ENCODE measurements at regions not wholly inside any gene's neighbourhood (a gene's known extent, or its start where the extent isn't known, plus 50 kb on each side); places are given as distances from the start of the nearest gene placed in this dataset.

DNA sequence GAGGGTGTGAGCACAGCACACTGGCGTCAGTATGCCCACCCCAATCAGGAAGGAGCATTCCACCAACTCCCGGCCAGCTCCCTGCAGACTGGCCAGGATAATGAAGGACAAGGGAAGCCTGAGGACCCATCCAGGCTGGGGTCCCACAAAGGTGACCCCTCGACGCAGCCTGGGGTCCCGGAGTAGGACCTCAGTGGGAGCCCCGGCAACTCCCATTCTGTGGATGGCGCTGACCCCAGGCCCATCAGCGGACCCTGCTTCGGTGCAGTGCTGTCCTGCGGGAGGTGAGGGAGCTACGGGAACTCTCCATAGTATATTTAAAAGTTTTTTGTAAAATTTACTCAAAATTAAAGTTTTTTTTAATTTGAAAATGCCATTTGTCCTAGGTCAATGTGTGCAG lies 137.7 kb upstream of the NKX1-1 start:
- Histone ChIP-seq H2AFZ (ENCODE audit: low read length) (no peak overlapping the region), H3K36me3 (ENCODE audit: insufficient read depth, low read length) (no peaks in the 10 kb centered on the region)

DNA sequence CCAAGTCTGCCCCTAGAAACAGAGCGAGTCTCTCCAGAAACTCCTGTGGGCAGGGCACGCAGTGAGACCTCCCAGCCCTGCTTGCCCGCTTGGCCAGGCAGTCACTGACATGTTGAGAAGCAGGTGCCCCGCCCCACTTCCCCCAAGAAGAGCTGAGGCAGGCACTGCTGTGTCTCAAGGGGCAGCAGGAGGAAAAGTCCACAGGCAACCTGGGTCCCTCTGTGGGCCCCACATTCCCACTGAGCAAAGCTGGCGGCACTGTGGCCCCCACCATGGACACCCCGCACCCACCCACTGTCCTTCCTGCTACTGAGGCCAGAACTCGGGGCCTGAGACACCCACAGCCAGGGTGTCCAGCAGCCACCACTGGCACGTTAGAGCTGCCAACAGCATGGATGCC lies 137.3 kb upstream of the NKX1-1 start:
- Histone ChIP-seq H3F3A (ENCODE audit: insufficient read depth, low read length) (no peaks in the 10 kb centered on the region), H3K27me3 (ENCODE audit: insufficient read depth, low read length) (no peaks in the 10 kb centered on the region)

More for the DNA sequence above, 137.7 kb upstream of the NKX1-1 start:
- Histone ChIP-seq H3K4me1 (ENCODE audit: insufficient read depth, low read length, severe bottlenecking) (no peaks in the 10 kb centered on the region), H3K4me2 (ENCODE audit: low read length) (no peak overlapping the region), H3K9me2 (ENCODE audit: low read depth, low read length) (no peaks in the 10 kb centered on the region), H4K20me1 (ENCODE audit: insufficient read depth, low read length) (no peaks in the 10 kb centered on the region), H3K4me3 (ENCODE audit: low read depth, low read length, poor library complexity, severe bottlenecking) (no peak overlapping the region), H3K79me2 (ENCODE audit: insufficient read depth, low read length) (no peaks in the 10 kb centered on the region), H3K9ac (ENCODE audit: low read length) (no peak overlapping the region), H3K27ac (ENCODE audit: low read depth, low read length, poor library complexity, severe bottlenecking) (no peak overlapping the region), H3K9me3 (ENCODE audit: low read length) (no peaks in the 10 kb centered on the region), H3F3A (ENCODE audit: insufficient read depth, low read length) (no peaks in the 10 kb centered on the region), H3K27me3 (ENCODE audit: insufficient read depth, low read length) (no peaks in the 10 kb centered on the region)
- no peak for TF ChIP-seq EZH2 (IDR thresholded peaks at IDR 0.05; ENCODE audit: borderline replicate concordance, low read length)
- TF ChIP-seq, protein P1, sequence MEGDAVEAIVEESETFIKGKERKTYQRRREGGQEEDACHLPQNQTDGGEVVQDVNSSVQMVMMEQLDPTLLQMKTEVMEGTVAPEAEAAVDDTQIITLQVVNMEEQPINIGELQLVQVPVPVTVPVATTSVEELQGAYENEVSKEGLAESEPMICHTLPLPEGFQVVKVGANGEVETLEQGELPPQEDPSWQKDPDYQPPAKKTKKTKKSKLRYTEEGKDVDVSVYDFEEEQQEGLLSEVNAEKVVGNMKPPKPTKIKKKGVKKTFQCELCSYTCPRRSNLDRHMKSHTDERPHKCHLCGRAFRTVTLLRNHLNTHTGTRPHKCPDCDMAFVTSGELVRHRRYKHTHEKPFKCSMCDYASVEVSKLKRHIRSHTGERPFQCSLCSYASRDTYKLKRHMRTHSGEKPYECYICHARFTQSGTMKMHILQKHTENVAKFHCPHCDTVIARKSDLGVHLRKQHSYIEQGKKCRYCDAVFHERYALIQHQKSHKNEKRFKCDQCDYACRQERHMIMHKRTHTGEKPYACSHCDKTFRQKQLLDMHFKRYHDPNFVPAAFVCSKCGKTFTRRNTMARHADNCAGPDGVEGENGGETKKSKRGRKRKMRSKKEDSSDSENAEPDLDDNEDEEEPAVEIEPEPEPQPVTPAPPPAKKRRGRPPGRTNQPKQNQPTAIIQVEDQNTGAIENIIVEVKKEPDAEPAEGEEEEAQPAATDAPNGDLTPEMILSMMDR (IDR thresholded peaks at IDR 0.05; ENCODE audit: low read length) = no peak

DNA sequence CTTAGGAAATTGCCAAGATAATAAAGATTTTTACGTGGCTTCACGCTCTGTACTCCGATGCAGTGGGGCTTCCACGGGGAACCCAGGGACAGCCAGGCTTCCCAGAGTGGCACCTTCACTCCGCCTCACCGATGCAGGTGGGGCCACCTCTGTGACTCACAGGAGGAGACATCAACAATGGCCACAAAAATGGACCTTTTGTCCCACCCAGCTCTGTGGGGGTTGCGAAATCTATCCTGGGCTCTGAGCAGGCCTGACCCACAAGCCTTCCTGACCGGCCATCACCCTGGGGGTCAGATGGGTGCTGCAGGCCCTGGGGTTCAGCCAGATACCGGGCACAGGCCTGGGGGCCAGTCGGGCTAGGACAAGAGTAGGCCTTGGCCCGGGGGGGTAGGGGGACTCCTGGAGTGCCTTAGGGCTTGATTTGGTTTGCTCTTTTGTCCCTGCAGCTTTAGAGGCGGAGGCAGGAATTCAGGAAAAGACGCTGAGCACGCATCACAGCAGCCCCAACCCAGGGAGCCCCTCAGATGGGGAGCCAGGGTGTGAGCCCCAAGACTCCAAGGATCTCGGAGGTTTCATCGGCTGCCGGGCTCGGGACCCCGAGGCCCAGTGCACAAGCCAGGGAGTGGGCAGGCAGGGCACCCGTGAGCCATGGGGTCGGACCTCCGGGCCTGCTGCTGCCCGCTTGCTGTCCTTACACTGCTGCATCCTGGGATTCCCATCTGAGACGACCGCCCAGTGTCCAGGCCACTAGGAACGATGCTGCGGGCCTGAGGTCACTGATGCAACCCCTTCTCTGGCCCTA lies 136.5 kb upstream of the NKX1-1 start:
- no peak overlapping the region for H3K4me3 ChIP-seq (ENCODE audit: low read depth, low read length, poor library complexity, severe bottlenecking)
- no peak overlapping the region for H3K27ac ChIP-seq (ENCODE audit: low read depth, low read length, poor library complexity, severe bottlenecking)
- H3F3A ChIP-seq (ENCODE audit: insufficient read depth, low read length) = no peaks in the 10 kb centered on the region
- H4K20me1 ChIP-seq (ENCODE audit: insufficient read depth, low read length) = no peaks in the 10 kb centered on the region
- TF ChIP-seq EZH2 (IDR thresholded peaks at IDR 0.05; ENCODE audit: borderline replicate concordance, low read length) = no peak
- TF ChIP-seq, protein P1 (IDR thresholded peaks at IDR 0.05; ENCODE audit: low read length) = no peak
- no peaks in the 10 kb centered on the region for H3K36me3 ChIP-seq (ENCODE audit: insufficient read depth, low read length)
- no peaks in the 10 kb centered on the region for H3K4me1 ChIP-seq (ENCODE audit: insufficient read depth, low read length, severe bottlenecking)
- H3K27me3 ChIP-seq (ENCODE audit: insufficient read depth, low read length) = no peaks in the 10 kb centered on the region
- no peak overlapping the region for H3K9ac ChIP-seq (ENCODE audit: low read length)
- H2AFZ ChIP-seq (ENCODE audit: low read length) = no peak overlapping the region
- H3K9me2 ChIP-seq (ENCODE audit: low read depth, low read length) = no peaks in the 10 kb centered on the region
- no peaks in the 10 kb centered on the region for H3K9me3 ChIP-seq (ENCODE audit: low read length)
- H3K79me2 ChIP-seq (ENCODE audit: insufficient read depth, low read length) = no peaks in the 10 kb centered on the region
- no peak overlapping the region for H3K4me2 ChIP-seq (ENCODE audit: low read length)

More for the DNA sequence above, 137.3 kb upstream of the NKX1-1 start:
- Histone ChIP-seq H4K20me1 (ENCODE audit: insufficient read depth, low read length) (no peaks in the 10 kb centered on the region), H3K4me3 (ENCODE audit: low read depth, low read length, poor library complexity, severe bottlenecking) (no peak overlapping the region), H3K36me3 (ENCODE audit: insufficient read depth, low read length) (no peaks in the 10 kb centered on the region), H3K9ac (ENCODE audit: low read length) (no peak overlapping the region), H3K79me2 (ENCODE audit: insufficient read depth, low read length) (no peaks in the 10 kb centered on the region), H3K9me3 (ENCODE audit: low read length) (no peaks in the 10 kb centered on the region), H3K4me2 (ENCODE audit: low read length) (no peak overlapping the region), H3K27ac (ENCODE audit: low read depth, low read length, poor library complexity, severe bottlenecking) (no peak overlapping the region), H3K4me1 (ENCODE audit: insufficient read depth, low read length, severe bottlenecking) (no peaks in the 10 kb centered on the region), H3K9me2 (ENCODE audit: low read depth, low read length) (no peaks in the 10 kb centered on the region), H2AFZ (ENCODE audit: low read length) (no peak overlapping the region)
- TF ChIP-seq, protein P1 (IDR thresholded peaks at IDR 0.05; ENCODE audit: low read length) = no peak
- no peak for TF ChIP-seq EZH2 (IDR thresholded peaks at IDR 0.05; ENCODE audit: borderline replicate concordance, low read length)
